Neural cell (in vitro differentiated cells): ENCODE measurements at regions not wholly inside any gene's neighbourhood (a gene's known extent, or its start where the extent isn't known, plus 50 kb on each side); places are given as distances from the start of the nearest gene placed in this dataset.
"Not testable (repeated sequence)": the region's sequence is repeated elsewhere in the genome, so short reads cannot be mapped to it uniquely, and the experiment has no call there.

ENCODE experiments used
- H2AFZ ChIP-seq: fragments of 200-600, 300-800 bp; sonication (generic), shearing (Covaris generic); 2 replicates; pipeline ENCODE4 v1.6.0; 2014; ENCODE audit warnings: low read depth, mild to moderate bottlenecking, antibody characterized with exemption, low read length, moderate library complexity
- H3F3A ChIP-seq: fragments of 200-600 bp; shearing (Covaris generic); 2 replicates; pipeline ENCODE4 v1.6.1; 2016; ENCODE audit warnings: mild to moderate bottlenecking, moderate library complexity, mixed read lengths, antibody characterized with exemption, low read length; ENCODE audit not compliant: insufficient read depth, poor library complexity, severe bottlenecking
- H3K27ac ChIP-seq: fragments of 200-600, 300-800 bp; sonication (generic), shearing (Covaris generic); 2 replicates; pipeline ENCODE4 v1.5.1; 2014; ENCODE audit warnings: mild to moderate bottlenecking, low read length, moderate library complexity
- H3K27me3 ChIP-seq: fragments of 300-800, 200-600 bp; sonication (generic), shearing (Covaris generic); 2 replicates; pipeline ENCODE4 v1.6.0; 2014; ENCODE audit warnings: mild to moderate bottlenecking, low read depth, low read length, moderate library complexity; ENCODE audit not compliant: insufficient read depth
- H3K36me3 ChIP-seq: fragments of 300-800, 200-600 bp; sonication (generic), shearing (Covaris generic); 2 replicates; pipeline ENCODE4 v1.5.1; 2014; ENCODE audit warnings: mild to moderate bottlenecking, antibody characterized with exemption, low read length, moderate library complexity; ENCODE audit not compliant: insufficient read depth
- H3K4me2 ChIP-seq: fragments of 300-800, 200-600 bp; sonication (generic), shearing (Covaris generic); 2 replicates; pipeline ENCODE4 v1.6.0; 2014; ENCODE audit warnings: mild to moderate bottlenecking, low read length
- H3K4me3 ChIP-seq: fragments of 300-800, 200-600 bp; sonication (generic), shearing (Covaris generic); 2 replicates; pipeline ENCODE4 v1.5.1; 2014; ENCODE audit warnings: mild to moderate bottlenecking, low read length, moderate library complexity
- H3K79me2 ChIP-seq: fragments of 200-600 bp; shearing (Covaris generic); replicated peaks from 2 replicates; pipeline ENCODE4 v1.6.0; 2014; ENCODE audit warnings: mild to moderate bottlenecking, low read length, moderate library complexity; ENCODE audit not compliant: insufficient read depth
- H3K9ac ChIP-seq: fragments of 300-800, 200-600 bp; sonication (generic), shearing (Covaris generic); 2 replicates; pipeline ENCODE4 v1.6.1; 2016; ENCODE audit warnings: mild to moderate bottlenecking, low read length, mixed read lengths
- H3K9me2 ChIP-seq: fragments of 200-600 bp; shearing (Covaris generic); 2 replicates; pipeline ENCODE4 v1.6.1; 2016; ENCODE audit warnings: mild to moderate bottlenecking, low read length, mixed read lengths; ENCODE audit not compliant: insufficient read depth
- H3K9me3 ChIP-seq: fragments of 200-600, 300-800 bp; sonication (generic), shearing (Covaris generic); 2 replicates; pipeline ENCODE4 v1.6.1; 2016; ENCODE audit warnings: mild to moderate bottlenecking, mixed run types, low read length, moderate library complexity, mixed read lengths
- H4K20me1 ChIP-seq: fragments of 200-600 bp; shearing (Covaris generic); 2 replicates; pipeline ENCODE4 v1.6.1; 2016; ENCODE audit warnings: mild to moderate bottlenecking, mixed run types; ENCODE audit not compliant: insufficient read depth
- EP300 ChIP-seq: fragments of 450-650 bp; conservative IDR thresholded peaks from 2 replicates; pipeline ENCODE4 v1.6.1; 2014; ENCODE audit warnings: antibody characterized with exemption, mild to moderate bottlenecking, moderate library complexity; ENCODE audit not compliant: poor library complexity, severe bottlenecking
- EZH2 ChIP-seq: fragments of 200-600, 300-800 bp; shearing (Covaris generic), sonication (generic); IDR thresholded peaks from 2 replicates; pipeline ENCODE4 v1.6.1; 2014; ENCODE audit warnings: antibody characterized with exemption, low read length, borderline replicate concordance, mild to moderate bottlenecking; ENCODE audit not compliant: insufficient read depth, poor library complexity, severe bottlenecking
- MXI1 ChIP-seq: fragments of 450-650 bp; conservative IDR thresholded peaks from 2 replicates; pipeline ENCODE4 v1.6.1; 2014; ENCODE audit warnings: antibody characterized with exemption, mild to moderate bottlenecking; ENCODE audit not compliant: poor library complexity, severe bottlenecking
- POLR2AphosphoS5 ChIP-seq: IDR thresholded peaks from 2 replicates; pipeline ENCODE4 v1.6.1; 2012
- RAD21 ChIP-seq: fragments of 450-650 bp; conservative IDR thresholded peaks from 2 replicates; pipeline ENCODE4 v1.6.1; 2014; ENCODE audit warnings: antibody characterized with exemption, mild to moderate bottlenecking, moderate library complexity
- SMC3 ChIP-seq: fragments of 450-650 bp; conservative IDR thresholded peaks from 2 replicates; pipeline ENCODE4 v1.6.1; 2014; ENCODE audit warnings: antibody characterized with exemption, mild to moderate bottlenecking, moderate library complexity; ENCODE audit not compliant: poor library complexity
- TAF1 ChIP-seq: IDR thresholded peaks from 2 replicates; pipeline ENCODE4 v1.6.1; 2012; ENCODE audit warnings: low read depth
- TF ChIP-seq, protein P1 (sequence below): fragments of 450-650 bp; IDR thresholded peaks from 2 replicates; pipeline ENCODE4 v1.5.1; 2014; ENCODE audit warnings: antibody characterized with exemption, mild to moderate bottlenecking, moderate library complexity; ENCODE audit not compliant: poor library complexity, severe bottlenecking
- TF ChIP-seq, protein P2 (sequence below): IDR thresholded peaks from 2 replicates; pipeline ENCODE4 v1.6.1; 2012; ENCODE audit warnings: borderline replicate concordance

DNA sequence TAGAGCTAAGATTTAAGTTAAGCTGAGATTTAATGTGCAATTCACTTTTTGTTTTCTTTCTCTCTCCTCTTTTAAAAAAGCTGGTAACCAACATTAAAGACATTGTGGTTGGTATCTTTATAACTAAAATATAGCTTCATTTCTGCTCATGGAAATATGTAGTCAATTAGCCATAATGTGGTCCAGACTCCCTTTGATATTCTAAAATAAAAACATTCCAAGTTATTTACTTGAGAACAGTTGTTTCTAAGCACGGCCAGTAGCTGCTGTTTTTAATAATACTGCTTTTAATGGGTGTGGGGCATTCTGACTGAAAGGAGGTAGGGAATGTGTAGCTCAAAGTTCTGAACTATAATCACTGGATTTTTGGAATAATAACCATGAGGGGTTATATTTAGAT lies 183.3 kb upstream of the FBXO11 start:
- H4K20me1 ChIP-seq: no peaks in the 10 kb centered on the region
- H3K9me2 ChIP-seq: no peaks in the 10 kb centered on the region
- H3F3A ChIP-seq: no peaks in the 10 kb centered on the region
- H3K9me3 ChIP-seq: peaks cover 3% of the 10 kb centered on the region
- H3K9ac ChIP-seq: no peak overlapping the region
- H3K4me3 ChIP-seq: no peak overlapping the region
- TF ChIP-seq, protein P1, sequence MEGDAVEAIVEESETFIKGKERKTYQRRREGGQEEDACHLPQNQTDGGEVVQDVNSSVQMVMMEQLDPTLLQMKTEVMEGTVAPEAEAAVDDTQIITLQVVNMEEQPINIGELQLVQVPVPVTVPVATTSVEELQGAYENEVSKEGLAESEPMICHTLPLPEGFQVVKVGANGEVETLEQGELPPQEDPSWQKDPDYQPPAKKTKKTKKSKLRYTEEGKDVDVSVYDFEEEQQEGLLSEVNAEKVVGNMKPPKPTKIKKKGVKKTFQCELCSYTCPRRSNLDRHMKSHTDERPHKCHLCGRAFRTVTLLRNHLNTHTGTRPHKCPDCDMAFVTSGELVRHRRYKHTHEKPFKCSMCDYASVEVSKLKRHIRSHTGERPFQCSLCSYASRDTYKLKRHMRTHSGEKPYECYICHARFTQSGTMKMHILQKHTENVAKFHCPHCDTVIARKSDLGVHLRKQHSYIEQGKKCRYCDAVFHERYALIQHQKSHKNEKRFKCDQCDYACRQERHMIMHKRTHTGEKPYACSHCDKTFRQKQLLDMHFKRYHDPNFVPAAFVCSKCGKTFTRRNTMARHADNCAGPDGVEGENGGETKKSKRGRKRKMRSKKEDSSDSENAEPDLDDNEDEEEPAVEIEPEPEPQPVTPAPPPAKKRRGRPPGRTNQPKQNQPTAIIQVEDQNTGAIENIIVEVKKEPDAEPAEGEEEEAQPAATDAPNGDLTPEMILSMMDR: no peak
- TF ChIP-seq TAF1 (no peak), SMC3 (no peak), POLR2AphosphoS5 (no peak), EZH2 (no peak), EP300 (no peak), MXI1 (no peak), RAD21 (no peak)
- TF ChIP-seq, protein P2, sequence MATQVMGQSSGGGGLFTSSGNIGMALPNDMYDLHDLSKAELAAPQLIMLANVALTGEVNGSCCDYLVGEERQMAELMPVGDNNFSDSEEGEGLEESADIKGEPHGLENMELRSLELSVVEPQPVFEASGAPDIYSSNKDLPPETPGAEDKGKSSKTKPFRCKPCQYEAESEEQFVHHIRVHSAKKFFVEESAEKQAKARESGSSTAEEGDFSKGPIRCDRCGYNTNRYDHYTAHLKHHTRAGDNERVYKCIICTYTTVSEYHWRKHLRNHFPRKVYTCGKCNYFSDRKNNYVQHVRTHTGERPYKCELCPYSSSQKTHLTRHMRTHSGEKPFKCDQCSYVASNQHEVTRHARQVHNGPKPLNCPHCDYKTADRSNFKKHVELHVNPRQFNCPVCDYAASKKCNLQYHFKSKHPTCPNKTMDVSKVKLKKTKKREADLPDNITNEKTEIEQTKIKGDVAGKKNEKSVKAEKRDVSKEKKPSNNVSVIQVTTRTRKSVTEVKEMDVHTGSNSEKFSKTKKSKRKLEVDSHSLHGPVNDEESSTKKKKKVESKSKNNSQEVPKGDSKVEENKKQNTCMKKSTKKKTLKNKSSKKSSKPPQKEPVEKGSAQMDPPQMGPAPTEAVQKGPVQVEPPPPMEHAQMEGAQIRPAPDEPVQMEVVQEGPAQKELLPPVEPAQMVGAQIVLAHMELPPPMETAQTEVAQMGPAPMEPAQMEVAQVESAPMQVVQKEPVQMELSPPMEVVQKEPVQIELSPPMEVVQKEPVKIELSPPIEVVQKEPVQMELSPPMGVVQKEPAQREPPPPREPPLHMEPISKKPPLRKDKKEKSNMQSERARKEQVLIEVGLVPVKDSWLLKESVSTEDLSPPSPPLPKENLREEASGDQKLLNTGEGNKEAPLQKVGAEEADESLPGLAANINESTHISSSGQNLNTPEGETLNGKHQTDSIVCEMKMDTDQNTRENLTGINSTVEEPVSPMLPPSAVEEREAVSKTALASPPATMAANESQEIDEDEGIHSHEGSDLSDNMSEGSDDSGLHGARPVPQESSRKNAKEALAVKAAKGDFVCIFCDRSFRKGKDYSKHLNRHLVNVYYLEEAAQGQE: no peak
- H3K79me2 ChIP-seq: no peaks in the 10 kb centered on the region
- H3K27ac ChIP-seq: no peak overlapping the region
- H3K27me3 ChIP-seq: no peaks in the 10 kb centered on the region
- no peak overlapping the region for H2AFZ ChIP-seq
- H3K36me3 ChIP-seq: no peaks in the 10 kb centered on the region
- no peak overlapping the region for H3K4me2 ChIP-seq

GRCh38 chr2:48092846-48093803 lies 186.8 kb upstream of the FBXO11 start:
- Histone ChIP-seq H3K79me2 (no peaks in the 10 kb centered on the region), H3F3A (no peaks in the 10 kb centered on the region), H3K9ac (no peak overlapping the region), H3K4me2 (no peak overlapping the region), H3K27me3 (no peaks in the 10 kb centered on the region), H3K9me3 (peaks cover 3% of the 10 kb centered on the region), H3K9me2 (no peaks in the 10 kb centered on the region), H3K4me3 (no peak overlapping the region), H3K27ac (no peak overlapping the region), H4K20me1 (no peaks in the 10 kb centered on the region), H2AFZ (no peak overlapping the region), H3K36me3 (no peaks in the 10 kb centered on the region)
- no peak for TF ChIP-seq MXI1
- no peak for TF ChIP-seq SMC3
- TF ChIP-seq, protein P2: no peak
- TF ChIP-seq POLR2AphosphoS5: no peak
- TF ChIP-seq EZH2: no peak
- TF ChIP-seq RAD21: no peak
- TF ChIP-seq, protein P1: no peak
- no peak for TF ChIP-seq EP300
- TF ChIP-seq TAF1: no peak

GRCh38 chr2:48096765-48097164 lies 190.5 kb upstream of the FBXO11 start:
- not testable (repeated sequence) for H4K20me1 ChIP-seq, H3K4me2 ChIP-seq, H3K4me3 ChIP-seq, H3K27me3 ChIP-seq, H3K9ac ChIP-seq, H3K36me3 ChIP-seq, H3F3A ChIP-seq, H2AFZ ChIP-seq, H3K9me3 ChIP-seq, H3K27ac ChIP-seq, H3K9me2 ChIP-seq, H3K79me2 ChIP-seq
